Right cardiac atrium (tissue), 5 donors: ENCODE measurements at regions not wholly inside any gene's neighbourhood (a gene's known extent, or its start where the extent isn't known, plus 50 kb on each side); places are given as distances from the start of the nearest gene placed in this dataset.

Experiments
- ATAC-seq, 2 donors: fragments of 200-7000 bp; cut with Tn5 transposase; one replicate each; pipeline versions ENCODE4 v1.8.0 to v1.9.1; 2020; ENCODE audit warnings: moderate library complexity in 2 of 2, mild to moderate bottlenecking in 1 of 2
- DNase-seq, 3 donors: peaks; one replicate each; pipeline ENCODE4 v3.0.0-alpha.2; 2020
- H3K27ac ChIP-seq: one replicate; pipeline ENCODE4 v1.5.1; 2013; ENCODE audit warnings: mild to moderate bottlenecking, low read length, control low read depth, moderate library complexity
- H3K27me3 ChIP-seq: one replicate; pipeline ENCODE4 v1.6.1; 2013; ENCODE audit not compliant: control insufficient read depth, insufficient read depth
- H3K4me1 ChIP-seq: one replicate; pipeline ENCODE4 v1.6.1; 2013; ENCODE audit warnings: low read length; ENCODE audit not compliant: control insufficient read depth, insufficient read depth
- H3K4me3 ChIP-seq: one replicate; pipeline ENCODE4 v1.5.1; 2013; ENCODE audit warnings: low read length, control low read depth
- H3K9me3 ChIP-seq: one replicate; pipeline ENCODE4 v1.6.1; 2013; ENCODE audit warnings: low read length; ENCODE audit not compliant: control insufficient read depth
- whole genome bisulfite sequencing: extraction: QIAGEN DNeasy Blood & Tissue Kit; methylation state at CpG from one replicate; pipeline ENCODE4 v1.1.7; 2013; 5-methylcytosine and 5-hydroxymethylcytosine counted together
- intact Hi-C, 4 donors: fragments of 100-400 bp; cut with DNase I; formaldehyde crosslinking; loops; one replicate each; pipeline versions ENCODE4 v1.11.0 to v1.14.0; 2022 to 2023
- donor health status: healthy with polysubstance abuse.
- donor health status: DM: no; HTN: yes; CAD: no.
- donor health status: DM: no; HTN: no; CAD: no.
- donor health status: DM: no; HTN: yes; CAD: no; lungs with severe emphysema.
- donor health status: DM: yes; HTN: yes; CAD: no.

GRCh38 chr3:117191245-117191644, 481.7 kb downstream of the TUSC7 start:
- DNase-seq = no peak
- Histone ChIP-seq H3K27ac (no peak overlapping the region), H3K4me1 (no peaks in the 10 kb centered on the region), H3K4me3 (no peak overlapping the region), H3K9me3 (no peaks in the 10 kb centered on the region), H3K27me3 (no peaks in the 10 kb centered on the region)
- WGBS = 85% methylated on average over 1 of the region's 1 CpG
- ATAC-seq = no peak
- intact Hi-C loops = no loop called here

- intact Hi-C loops = no loop called here
- no peak for ATAC-seq
Measured at GRCh38 chr3:117192888-117193287, 483.3 kb downstream of the TUSC7 start.

DNA sequence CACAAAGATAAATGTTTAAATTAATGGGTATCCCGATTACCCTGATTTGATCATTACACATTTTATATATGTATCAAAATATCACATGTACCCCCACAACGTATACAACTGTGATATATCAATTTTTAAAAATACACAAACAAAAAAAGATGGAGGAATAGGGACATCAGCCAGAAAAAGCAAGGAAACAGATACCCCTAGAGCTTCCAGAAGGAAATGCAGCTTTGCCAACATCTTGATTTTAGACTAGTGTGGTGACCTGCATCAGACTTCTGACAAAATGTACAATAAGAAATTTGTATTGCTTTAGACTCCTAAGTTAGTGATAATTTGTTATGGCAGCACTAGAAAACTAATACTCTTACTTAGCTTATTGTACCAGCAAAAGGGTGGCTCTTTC, 483.8 kb downstream of the TUSC7 start:
- H3K4me3 ChIP-seq = no peak overlapping the region
- H3K9me3 ChIP-seq = no peaks in the 10 kb centered on the region
- H3K27ac ChIP-seq = no peak overlapping the region
- no peaks in the 10 kb centered on the region for H3K27me3 ChIP-seq
- intact Hi-C loops = no loop called here
- no peak for ATAC-seq
- no peak for DNase-seq
- 71% methylated on average over 2 of the region's 2 CpGs for WGBS
- H3K4me1 ChIP-seq = no peaks in the 10 kb centered on the region

More at GRCh38 chr3:117192888-117193287, 483.3 kb downstream of the TUSC7 start:
- no peaks in the 10 kb centered on the region for H3K4me1 ChIP-seq
- no peaks in the 10 kb centered on the region for H3K27me3 ChIP-seq
- H3K9me3 ChIP-seq = no peaks in the 10 kb centered on the region
- H3K4me3 ChIP-seq = no peak overlapping the region
- DNase-seq = no peak
- WGBS = 89% methylated on average over 8 of the region's 8 CpGs
- H3K27ac ChIP-seq = no peak overlapping the region

GRCh38 chr3:117195034-117195433, 485.5 kb downstream of the TUSC7 start:
- no peak overlapping the region for H3K27ac ChIP-seq
- no peaks in the 10 kb centered on the region for H3K4me1 ChIP-seq
- H3K9me3 ChIP-seq = no peaks in the 10 kb centered on the region
- DNase-seq (no peak), ATAC-seq (no peak)
- intact Hi-C loops = no loop called here
- no peaks in the 10 kb centered on the region for H3K27me3 ChIP-seq
- no peak overlapping the region for H3K4me3 ChIP-seq

DNA sequence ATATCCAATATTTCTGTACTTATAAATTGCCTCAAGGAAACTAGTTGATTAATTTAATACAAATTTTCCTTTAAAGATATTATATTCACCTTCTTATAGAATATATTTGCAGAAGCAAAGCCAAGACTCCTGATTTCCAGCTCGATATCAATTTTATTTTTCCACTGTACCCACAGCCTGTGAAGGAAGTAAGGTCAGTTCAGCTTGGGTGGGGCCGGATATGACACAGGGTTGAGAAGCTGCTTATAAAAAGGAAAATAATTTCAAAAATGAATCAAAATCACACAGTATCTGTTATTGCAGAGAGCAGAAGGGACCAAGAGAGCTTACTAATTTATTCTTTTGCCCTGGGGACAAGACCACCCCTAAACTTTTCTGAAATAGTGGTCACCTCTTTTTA, 491.4 kb downstream of the TUSC7 start:
- no peak for DNase-seq
- WGBS = 76% methylated on average over 2 of the region's 2 CpGs
- intact Hi-C loops = no loop called here

GRCh38 chr3:117201901-117202774, 492.6 kb downstream of the TUSC7 start:
- no peak for ATAC-seq
- WGBS = 69% methylated on average over 5 of the region's 5 CpGs
- H3K27ac ChIP-seq = no peak overlapping the region
- intact Hi-C loops = no loop called here
- no peak for DNase-seq
- no peaks in the 10 kb centered on the region for H3K27me3 ChIP-seq
- no peak overlapping the region for H3K4me3 ChIP-seq
- no peaks in the 10 kb centered on the region for H3K9me3 ChIP-seq
- no peaks in the 10 kb centered on the region for H3K4me1 ChIP-seq

More for the DNA sequence above, 491.4 kb downstream of the TUSC7 start:
- H3K9me3 ChIP-seq = no peaks in the 10 kb centered on the region
- ATAC-seq = no peak
- H3K4me1 ChIP-seq = no peaks in the 10 kb centered on the region
- no peak overlapping the region for H3K27ac ChIP-seq
- H3K4me3 ChIP-seq = no peak overlapping the region
- H3K27me3 ChIP-seq = no peaks in the 10 kb centered on the region

DNA sequence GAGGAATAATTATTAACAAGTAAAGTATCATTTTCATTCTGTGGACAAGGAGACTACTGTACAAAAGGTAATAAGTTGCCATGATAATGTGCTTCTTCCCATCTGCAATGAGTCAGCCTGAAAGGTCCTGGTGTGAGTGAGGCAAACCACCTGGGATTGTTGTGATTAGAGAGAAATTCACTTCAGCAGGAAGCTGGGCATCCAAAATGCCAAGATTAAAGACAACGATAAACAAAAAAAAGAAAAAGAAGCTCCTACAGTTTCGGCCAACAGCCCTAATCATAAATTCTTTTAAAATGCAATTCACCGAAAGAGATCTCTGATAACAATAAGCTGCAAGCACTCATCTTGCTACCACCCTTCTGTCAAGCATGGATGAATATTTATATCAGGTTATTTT, 507.8 kb downstream of the TUSC7 start:
- no peak overlapping the region for H3K4me3 ChIP-seq
- H3K4me1 ChIP-seq = no peaks in the 10 kb centered on the region
- H3K9me3 ChIP-seq = no peaks in the 10 kb centered on the region
- intact Hi-C loops = no loop called here
- no peak for DNase-seq
- H3K27me3 ChIP-seq = no peaks in the 10 kb centered on the region
- H3K27ac ChIP-seq = no peak overlapping the region
- no peak for ATAC-seq
- WGBS = 44% methylated on average over 3 of the region's 3 CpGs

DNA sequence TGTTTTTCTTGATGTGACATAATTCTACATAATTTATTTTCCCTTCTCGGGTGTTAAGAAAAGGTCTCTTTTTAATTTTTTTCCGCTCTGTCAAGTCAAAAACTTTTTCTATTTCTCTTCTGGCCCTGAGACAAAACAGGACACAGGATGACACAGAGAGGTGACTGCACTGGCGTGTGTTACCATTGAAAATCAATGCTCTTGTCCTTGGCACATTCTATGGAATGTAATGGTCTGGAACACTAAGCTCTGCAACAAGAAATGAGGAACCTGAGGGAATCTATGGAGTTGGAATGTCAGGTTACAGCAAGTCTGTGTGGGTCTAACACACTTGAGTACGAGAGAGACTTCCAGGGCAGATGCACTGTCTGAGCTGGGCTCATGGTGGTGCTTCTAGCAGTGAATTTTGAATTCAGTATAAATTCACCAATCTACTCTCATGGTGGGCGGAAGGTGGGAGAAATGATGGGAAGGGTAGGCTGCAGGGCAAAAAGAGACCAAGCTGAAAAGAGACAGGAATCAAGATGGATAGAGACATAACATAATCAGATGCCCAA, 508.3 kb downstream of the TUSC7 start:
- intact Hi-C loops = no loop called here
- Histone ChIP-seq H3K4me3 (no peak overlapping the region), H3K27ac (no peak overlapping the region), H3K9me3 (no peaks in the 10 kb centered on the region), H3K27me3 (no peaks in the 10 kb centered on the region), H3K4me1 (no peaks in the 10 kb centered on the region)
- no peak for ATAC-seq
- WGBS = 65% methylated on average over 5 of the region's 5 CpGs
- DNase-seq = no peak

- no peaks in the 10 kb centered on the region for H3K27me3 ChIP-seq
- DNase-seq (no peak), ATAC-seq (no peak)
- H3K9me3 ChIP-seq = no peaks in the 10 kb centered on the region
- no peak overlapping the region for H3K4me3 ChIP-seq
- no peak overlapping the region for H3K27ac ChIP-seq
- H3K4me1 ChIP-seq = no peaks in the 10 kb centered on the region
- intact Hi-C loops = no loop called here
- 49% methylated on average over 3 of the region's 3 CpGs for WGBS
Measured at GRCh38 chr3:117218641-117219048, 509.1 kb downstream of the TUSC7 start.

- no peaks in the 10 kb centered on the region for H3K27me3 ChIP-seq
- no peaks in the 10 kb centered on the region for H3K4me1 ChIP-seq
- ATAC-seq (no peak), DNase-seq (no peak)
- no peak overlapping the region for H3K4me3 ChIP-seq
- WGBS = 72% methylated on average over 2 of the region's 2 CpGs
- H3K9me3 ChIP-seq = no peaks in the 10 kb centered on the region
- intact Hi-C loops = no loop called here
- H3K27ac ChIP-seq = no peak overlapping the region
Measured at GRCh38 chr3:117219296-117219695, 509.7 kb downstream of the TUSC7 start.

GRCh38 chr3:117226932-117227331, 517.4 kb downstream of the TUSC7 start:
- intact Hi-C loops = no loop called here
- Histone ChIP-seq H3K9me3 (no peaks in the 10 kb centered on the region), H3K27ac (no peak overlapping the region), H3K4me3 (no peak overlapping the region), H3K4me1 (no peaks in the 10 kb centered on the region), H3K27me3 (no peaks in the 10 kb centered on the region)
- no peak for ATAC-seq
- 54% methylated on average over 2 of the region's 2 CpGs for WGBS
- no peak for DNase-seq
